ENCODE measurements at regions not wholly inside any gene's neighbourhood (a gene's known extent, or its start where the extent isn't known, plus 50 kb on each side); places are given as distances from the start of the nearest gene placed in this dataset.
"Not testable (repeated sequence)": the region's sequence is repeated elsewhere in the genome, so short reads cannot be mapped to it uniquely, and the experiment has no call there.

DNA sequence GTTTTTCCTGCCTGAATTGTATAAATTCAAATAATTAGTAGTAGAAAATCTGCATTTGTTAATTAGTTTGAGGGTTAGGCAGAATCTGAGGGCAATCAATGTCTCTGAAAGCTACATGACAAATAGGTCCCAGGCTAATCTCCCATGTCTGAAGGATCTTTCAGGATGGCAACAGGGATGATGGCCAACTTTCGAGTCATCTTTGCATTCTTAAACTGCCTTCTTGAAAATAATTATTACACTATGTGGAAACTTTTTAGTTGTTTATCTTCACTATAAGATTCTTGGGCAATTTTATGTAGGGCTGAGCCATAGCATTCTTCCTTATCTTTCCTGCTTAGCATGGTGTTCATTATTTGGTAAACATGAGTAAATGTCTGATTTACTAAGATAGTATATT is 490.3 kb upstream of the EPHA5 start:
- Mint-ChIP-seq H3K27ac (no peak overlapping the region), H3K9me3 (peaks cover 8% of the 10 kb centered on the region), H3K4me1 (ENCODE audit: unreplicated experiment) (no peaks in the 10 kb centered on the region), H3K27me3 (no peaks in the 10 kb centered on the region), H3K4me3 (no peak overlapping the region), H3K36me3 (no peaks in the 10 kb centered on the region)
- no peak for DNase-seq (ENCODE audit: extremely low spot score, unreplicated experiment)
- TF ChIP-seq, protein P1, sequence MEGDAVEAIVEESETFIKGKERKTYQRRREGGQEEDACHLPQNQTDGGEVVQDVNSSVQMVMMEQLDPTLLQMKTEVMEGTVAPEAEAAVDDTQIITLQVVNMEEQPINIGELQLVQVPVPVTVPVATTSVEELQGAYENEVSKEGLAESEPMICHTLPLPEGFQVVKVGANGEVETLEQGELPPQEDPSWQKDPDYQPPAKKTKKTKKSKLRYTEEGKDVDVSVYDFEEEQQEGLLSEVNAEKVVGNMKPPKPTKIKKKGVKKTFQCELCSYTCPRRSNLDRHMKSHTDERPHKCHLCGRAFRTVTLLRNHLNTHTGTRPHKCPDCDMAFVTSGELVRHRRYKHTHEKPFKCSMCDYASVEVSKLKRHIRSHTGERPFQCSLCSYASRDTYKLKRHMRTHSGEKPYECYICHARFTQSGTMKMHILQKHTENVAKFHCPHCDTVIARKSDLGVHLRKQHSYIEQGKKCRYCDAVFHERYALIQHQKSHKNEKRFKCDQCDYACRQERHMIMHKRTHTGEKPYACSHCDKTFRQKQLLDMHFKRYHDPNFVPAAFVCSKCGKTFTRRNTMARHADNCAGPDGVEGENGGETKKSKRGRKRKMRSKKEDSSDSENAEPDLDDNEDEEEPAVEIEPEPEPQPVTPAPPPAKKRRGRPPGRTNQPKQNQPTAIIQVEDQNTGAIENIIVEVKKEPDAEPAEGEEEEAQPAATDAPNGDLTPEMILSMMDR (conservative IDR thresholded peaks at IDR 0.05), result no peak

DNA sequence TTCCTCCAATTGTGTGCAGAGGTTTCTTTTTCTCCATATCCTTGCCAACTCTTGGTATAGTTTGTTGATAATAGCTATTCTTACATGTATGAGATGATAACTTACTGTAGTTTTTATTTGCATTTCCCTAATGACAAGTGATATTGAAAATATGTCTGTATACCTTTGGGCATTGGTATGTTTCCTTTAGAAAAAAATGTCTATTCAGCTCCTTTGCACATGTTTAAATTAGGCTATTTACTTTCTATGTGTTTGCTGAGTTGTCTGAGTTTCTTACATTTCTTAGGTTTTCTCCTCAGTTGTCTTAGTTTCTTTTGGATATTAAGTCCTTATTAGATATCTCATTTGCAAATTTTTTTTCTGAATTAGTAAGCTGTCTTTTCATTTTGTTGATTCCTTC is 487.3 kb upstream of the EPHA5 start:
- TF ChIP-seq, protein P1 (conservative IDR thresholded peaks at IDR 0.05), result no peak
- no peak for DNase-seq (ENCODE audit: extremely low spot score, unreplicated experiment)
- Mint-ChIP-seq H3K9me3 (no peaks in the 10 kb centered on the region), H3K4me3 (no peak overlapping the region), H3K4me1 (ENCODE audit: unreplicated experiment) (no peaks in the 10 kb centered on the region), H3K27me3 (no peaks in the 10 kb centered on the region), H3K36me3 (no peaks in the 10 kb centered on the region), H3K27ac (no peak overlapping the region)

DNA sequence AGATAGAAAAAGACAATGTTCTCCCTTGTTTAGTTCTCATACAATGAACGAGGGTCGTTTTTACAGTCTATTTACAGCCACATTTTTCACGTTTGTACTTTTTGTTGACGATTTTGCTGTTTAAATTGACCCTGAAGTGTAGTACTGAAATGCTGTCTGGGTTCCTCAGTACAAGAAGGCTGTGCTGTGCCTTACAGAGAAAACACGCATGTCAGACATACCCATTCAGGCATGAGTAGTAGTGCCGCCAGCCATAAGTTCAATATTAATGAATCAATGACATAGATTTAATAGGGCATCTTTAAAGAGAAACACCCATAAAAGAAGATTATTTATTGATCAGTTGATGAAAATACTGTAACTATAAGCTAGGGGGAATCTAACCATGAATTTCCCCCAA is 459.8 kb upstream of the EPHA5 start:
- Mint-ChIP-seq H3K9me3 (no peaks in the 10 kb centered on the region), H3K36me3 (no peaks in the 10 kb centered on the region), H3K27ac (no peak overlapping the region), H3K4me3 (no peak overlapping the region), H3K27me3 (no peaks in the 10 kb centered on the region), H3K4me1 (ENCODE audit: unreplicated experiment) (no peaks in the 10 kb centered on the region)
- no peak for DNase-seq (ENCODE audit: extremely low spot score, unreplicated experiment)
- TF ChIP-seq, protein P1 (conservative IDR thresholded peaks at IDR 0.05), result no peak

DNA sequence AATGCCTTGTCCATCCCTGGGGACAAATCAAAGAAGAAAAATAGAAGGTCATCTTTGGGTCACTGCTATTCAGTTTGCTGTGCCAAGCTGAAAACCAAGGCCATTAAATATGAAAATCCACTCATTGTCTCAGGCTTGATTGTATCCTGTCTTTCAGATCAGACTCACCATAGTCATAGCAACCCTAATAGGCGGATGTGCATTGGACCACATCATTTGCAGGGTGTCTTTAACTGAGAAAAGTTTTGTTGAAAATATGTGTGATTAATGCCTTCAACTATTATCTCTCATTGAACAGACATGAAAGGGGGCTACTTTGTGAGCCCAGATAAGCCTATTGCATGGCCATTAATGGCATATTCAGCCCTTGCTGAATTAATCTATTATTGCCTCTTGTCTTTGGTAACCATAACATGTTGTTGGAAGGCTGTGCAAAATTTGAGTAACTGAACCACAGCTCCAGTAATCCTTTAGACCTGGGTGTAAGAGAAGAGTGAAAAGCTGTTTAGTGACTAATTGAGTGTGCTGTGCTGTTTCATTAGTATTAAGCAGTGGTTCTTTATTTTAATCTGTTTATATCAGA is 453.6 kb upstream of the EPHA5 start:
- H3K4me3 Mint-ChIP-seq, result no peak overlapping the region
- no peaks in the 10 kb centered on the region for H3K9me3 Mint-ChIP-seq
- DNase-seq (ENCODE audit: extremely low spot score, unreplicated experiment), result no peak
- H3K27ac Mint-ChIP-seq, result no peak overlapping the region
- H3K36me3 Mint-ChIP-seq, result no peaks in the 10 kb centered on the region
- TF ChIP-seq, protein P1 (conservative IDR thresholded peaks at IDR 0.05), result no peak
- no peaks in the 10 kb centered on the region for H3K4me1 Mint-ChIP-seq (ENCODE audit: unreplicated experiment)
- H3K27me3 Mint-ChIP-seq, result no peaks in the 10 kb centered on the region

DNA sequence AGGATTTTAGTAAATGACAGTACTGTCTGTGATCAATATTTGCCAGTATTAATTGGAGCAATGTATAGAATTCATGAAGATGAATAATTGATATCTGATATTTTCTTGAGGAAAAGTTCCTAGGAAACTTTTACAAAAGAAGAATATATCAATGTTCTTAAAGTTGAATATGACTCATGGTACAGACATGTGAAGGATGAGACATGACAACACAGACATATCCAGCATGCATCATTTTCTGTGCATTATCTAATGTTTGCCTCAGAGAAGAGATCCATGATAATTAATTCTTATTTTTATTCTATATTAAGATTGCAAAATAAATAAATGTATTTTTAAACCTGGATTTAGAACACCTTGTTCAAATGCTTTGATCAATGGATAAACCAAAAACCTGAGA is 452.9 kb upstream of the EPHA5 start:
- TF ChIP-seq, protein P1 (conservative IDR thresholded peaks at IDR 0.05), result no peak
- no peak overlapping the region for H3K4me3 Mint-ChIP-seq
- H3K4me1 Mint-ChIP-seq (ENCODE audit: unreplicated experiment), result no peaks in the 10 kb centered on the region
- no peak for DNase-seq (ENCODE audit: extremely low spot score, unreplicated experiment)
- H3K27ac Mint-ChIP-seq, result no peak overlapping the region
- no peaks in the 10 kb centered on the region for H3K27me3 Mint-ChIP-seq
- H3K36me3 Mint-ChIP-seq, result no peaks in the 10 kb centered on the region
- no peaks in the 10 kb centered on the region for H3K9me3 Mint-ChIP-seq

DNA sequence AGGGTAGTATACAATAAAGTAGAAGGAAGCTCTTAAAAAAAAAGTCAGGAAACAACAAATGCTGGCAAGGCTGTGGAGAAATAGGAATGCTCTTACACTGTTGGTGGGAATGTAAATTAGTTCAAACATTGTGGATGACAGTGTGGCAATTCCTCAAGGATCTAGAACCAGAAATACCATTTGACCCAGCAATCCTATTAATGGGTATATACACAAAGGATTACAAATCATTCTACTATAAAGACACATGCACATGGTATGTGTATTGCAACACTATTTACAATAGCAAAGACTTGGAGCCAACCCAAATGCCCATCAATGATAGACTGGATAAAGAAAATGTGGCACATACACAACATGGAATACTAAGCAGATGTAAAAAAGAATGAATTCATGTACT is 444.9 kb upstream of the EPHA5 start:
- H3K9me3 Mint-ChIP-seq; H3K27me3 Mint-ChIP-seq; H3K27ac Mint-ChIP-seq; DNase-seq (ENCODE audit: extremely low spot score, unreplicated experiment); H3K4me3 Mint-ChIP-seq; H3K4me1 Mint-ChIP-seq (ENCODE audit: unreplicated experiment); H3K36me3 Mint-ChIP-seq: not testable (repeated sequence)
